ENCODE measurements at regions not wholly inside any gene's neighbourhood (a gene's known extent, or its start where the extent isn't known, plus 50 kb on each side); places are given as distances from the start of the nearest gene placed in this dataset.

DNA sequence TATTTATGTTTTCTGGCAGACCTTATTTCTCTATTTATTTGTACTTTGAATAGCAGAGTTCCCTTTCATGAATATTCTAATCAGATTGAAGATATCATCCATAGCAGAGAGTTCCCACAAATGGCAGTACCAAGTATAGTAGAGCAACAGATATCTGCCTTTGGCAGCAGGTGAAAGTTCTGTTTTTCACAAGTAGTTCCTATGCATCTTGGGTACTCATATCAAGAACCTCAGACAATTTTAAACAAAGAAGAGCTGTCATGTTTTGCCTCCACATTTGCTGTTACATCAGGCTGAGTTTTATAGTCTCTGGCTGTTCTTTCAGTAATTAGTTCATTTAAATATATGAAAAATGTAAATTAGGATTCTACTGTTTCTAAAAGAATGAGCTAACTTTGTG is 252.0 kb downstream of the KCNC2 start:
- TF ChIP-seq, protein P1, sequence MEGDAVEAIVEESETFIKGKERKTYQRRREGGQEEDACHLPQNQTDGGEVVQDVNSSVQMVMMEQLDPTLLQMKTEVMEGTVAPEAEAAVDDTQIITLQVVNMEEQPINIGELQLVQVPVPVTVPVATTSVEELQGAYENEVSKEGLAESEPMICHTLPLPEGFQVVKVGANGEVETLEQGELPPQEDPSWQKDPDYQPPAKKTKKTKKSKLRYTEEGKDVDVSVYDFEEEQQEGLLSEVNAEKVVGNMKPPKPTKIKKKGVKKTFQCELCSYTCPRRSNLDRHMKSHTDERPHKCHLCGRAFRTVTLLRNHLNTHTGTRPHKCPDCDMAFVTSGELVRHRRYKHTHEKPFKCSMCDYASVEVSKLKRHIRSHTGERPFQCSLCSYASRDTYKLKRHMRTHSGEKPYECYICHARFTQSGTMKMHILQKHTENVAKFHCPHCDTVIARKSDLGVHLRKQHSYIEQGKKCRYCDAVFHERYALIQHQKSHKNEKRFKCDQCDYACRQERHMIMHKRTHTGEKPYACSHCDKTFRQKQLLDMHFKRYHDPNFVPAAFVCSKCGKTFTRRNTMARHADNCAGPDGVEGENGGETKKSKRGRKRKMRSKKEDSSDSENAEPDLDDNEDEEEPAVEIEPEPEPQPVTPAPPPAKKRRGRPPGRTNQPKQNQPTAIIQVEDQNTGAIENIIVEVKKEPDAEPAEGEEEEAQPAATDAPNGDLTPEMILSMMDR (IDR thresholded peaks at IDR 0.05; ENCODE audit: low read depth, low read length): no peak
- H3K27ac ChIP-seq (ENCODE audit: low read depth, low read length): no peak overlapping the region
- no peaks in the 10 kb centered on the region for H3K9me3 ChIP-seq (ENCODE audit: control insufficient read depth, insufficient read depth, low read length)
- POLR2A ChIA-PET: no interaction called here
- H3K27me3 ChIP-seq (ENCODE audit: control insufficient read depth, insufficient read depth, low read length): no peaks in the 10 kb centered on the region
- H3K4me3 ChIP-seq (ENCODE audit: low read depth, low read length): no peak overlapping the region
- CTCF ChIA-PET: no interaction called here
- no peak for DNase-seq (ENCODE audit: low read depth, low spot score)

DNA sequence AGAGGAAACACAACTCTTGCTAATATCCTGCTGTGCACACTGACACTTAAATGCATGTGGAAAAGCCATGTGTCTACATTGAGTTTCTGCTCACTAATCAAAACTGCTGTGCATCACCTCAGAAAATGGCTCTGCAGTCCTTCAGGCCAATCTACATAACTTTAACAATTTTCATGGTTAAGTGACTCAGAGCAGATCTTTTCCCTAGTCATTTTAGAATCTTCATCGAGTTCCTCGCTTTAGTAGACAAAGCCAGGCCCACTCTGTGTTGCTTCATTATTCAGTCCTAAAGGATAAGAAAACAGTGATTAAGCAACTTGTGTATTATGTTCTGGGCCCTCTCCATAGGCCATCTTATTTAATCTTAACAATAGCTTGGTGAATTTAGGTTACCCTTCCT is 250.0 kb downstream of the KCNC2 start:
- DNase-seq (ENCODE audit: low read depth, low spot score): no peak
- Histone ChIP-seq H3K9me3 (ENCODE audit: control insufficient read depth, insufficient read depth, low read length) (no peaks in the 10 kb centered on the region), H3K27ac (ENCODE audit: low read depth, low read length) (no peak overlapping the region), H3K27me3 (ENCODE audit: control insufficient read depth, insufficient read depth, low read length) (no peaks in the 10 kb centered on the region), H3K4me3 (ENCODE audit: low read depth, low read length) (no peak overlapping the region)
- TF ChIP-seq, protein P1 (IDR thresholded peaks at IDR 0.05; ENCODE audit: low read depth, low read length): no peak
- ChIA-PET CTCF (no interaction called here), POLR2A (no interaction called here)

DNA sequence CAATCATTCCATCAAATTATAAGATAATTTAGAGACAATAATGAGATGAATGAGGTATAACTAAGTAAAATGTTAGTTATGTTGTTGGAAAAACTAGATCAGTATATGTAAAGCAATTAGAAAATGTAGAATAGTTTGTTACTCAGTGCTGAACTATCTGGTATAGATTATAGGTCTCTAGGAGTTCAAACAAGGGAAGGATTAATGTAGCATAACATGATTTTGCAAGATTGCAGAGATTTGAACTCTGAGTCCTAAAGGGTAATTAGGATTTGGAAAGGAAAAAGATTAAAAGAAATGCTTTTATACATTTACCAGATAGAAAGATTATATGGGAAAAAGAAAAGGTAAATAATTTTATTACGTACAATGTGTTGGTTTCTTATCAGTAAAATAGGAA is 246.3 kb downstream of the KCNC2 start:
- H3K4me3 ChIP-seq (ENCODE audit: low read depth, low read length): no peak overlapping the region
- no peak for DNase-seq (ENCODE audit: low read depth, low spot score)
- ChIA-PET CTCF (no interaction called here), POLR2A (no interaction called here)
- H3K9me3 ChIP-seq (ENCODE audit: control insufficient read depth, insufficient read depth, low read length): no peaks in the 10 kb centered on the region
- TF ChIP-seq, protein P1 (IDR thresholded peaks at IDR 0.05; ENCODE audit: low read depth, low read length): no peak
- H3K27me3 ChIP-seq (ENCODE audit: control insufficient read depth, insufficient read depth, low read length): no peaks in the 10 kb centered on the region
- no peak overlapping the region for H3K27ac ChIP-seq (ENCODE audit: low read depth, low read length)

DNA sequence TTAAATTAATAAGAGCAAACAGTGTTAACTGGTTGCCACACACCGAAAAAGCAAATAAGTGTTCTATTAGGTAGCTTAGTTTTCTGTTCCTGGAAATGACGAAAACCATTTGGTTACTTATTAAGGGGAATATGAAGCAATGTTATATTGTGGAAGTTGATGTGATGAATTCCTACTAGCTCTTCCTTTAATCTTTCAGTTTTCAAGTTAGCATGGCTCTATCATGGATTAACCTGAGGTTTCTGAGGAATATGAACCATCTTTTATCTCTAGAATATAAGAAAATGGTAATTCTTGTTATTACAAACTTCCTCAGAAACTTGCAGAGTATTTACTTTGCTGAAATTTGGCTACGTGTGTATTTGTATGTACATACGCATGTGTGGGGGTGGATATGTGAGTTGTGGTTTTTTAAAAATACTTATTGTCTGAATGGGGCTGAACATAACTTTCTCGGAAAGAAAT is 245.7 kb downstream of the KCNC2 start:
- no peak overlapping the region for H3K4me3 ChIP-seq (ENCODE audit: low read depth, low read length)
- H3K27me3 ChIP-seq (ENCODE audit: control insufficient read depth, insufficient read depth, low read length): no peaks in the 10 kb centered on the region
- DNase-seq (ENCODE audit: low read depth, low spot score): no peak
- no peak overlapping the region for H3K27ac ChIP-seq (ENCODE audit: low read depth, low read length)
- ChIA-PET POLR2A (no interaction called here), CTCF (no interaction called here)
- TF ChIP-seq, protein P1 (IDR thresholded peaks at IDR 0.05; ENCODE audit: low read depth, low read length): no peak
- H3K9me3 ChIP-seq (ENCODE audit: control insufficient read depth, insufficient read depth, low read length): no peaks in the 10 kb centered on the region

DNA sequence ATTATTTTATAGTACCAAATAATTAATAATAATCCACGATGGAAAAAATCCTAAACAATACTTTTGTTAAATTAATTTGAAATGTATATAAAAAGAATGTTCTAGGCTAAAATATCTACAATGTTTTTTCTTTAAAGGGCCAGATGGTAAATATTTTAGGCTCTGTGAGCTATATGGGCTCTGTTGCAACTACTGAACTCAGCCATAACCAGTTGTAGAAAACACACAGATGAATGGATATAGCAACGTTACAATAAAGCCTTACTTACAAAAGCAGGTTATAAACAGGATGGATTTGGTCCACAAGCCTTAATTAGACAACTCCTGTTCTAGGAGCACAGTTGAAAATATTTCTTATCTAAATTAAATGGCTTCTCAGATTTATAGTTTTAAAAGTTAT is 245.2 kb downstream of the KCNC2 start:
- CTCF ChIA-PET: no interaction called here

More for the DNA sequence above, 245.2 kb downstream of the KCNC2 start:
- Histone ChIP-seq H3K27me3 (ENCODE audit: control insufficient read depth, insufficient read depth, low read length) (no peaks in the 10 kb centered on the region), H3K4me3 (ENCODE audit: low read depth, low read length) (no peak overlapping the region), H3K27ac (ENCODE audit: low read depth, low read length) (no peak overlapping the region), H3K9me3 (ENCODE audit: control insufficient read depth, insufficient read depth, low read length) (no peaks in the 10 kb centered on the region)
- POLR2A ChIA-PET: no interaction called here
- TF ChIP-seq, protein P1 (IDR thresholded peaks at IDR 0.05; ENCODE audit: low read depth, low read length): no peak
- DNase-seq (ENCODE audit: low read depth, low spot score): no peak
